ENCODE measurements at regions not wholly inside any gene's neighbourhood (a gene's known extent, or its start where the extent isn't known, plus 50 kb on each side); places are given as distances from the start of the nearest gene placed in this dataset.

- no peak for DNase-seq (ENCODE audit: low spot score)
Measured at GRCh38 chr5:165834891-165835290, 2329.5 kb downstream of the MAT2B start.

- no peak for DNase-seq (ENCODE audit: low spot score)
Measured at GRCh38 chr5:165836046-165836445, 2330.6 kb downstream of the MAT2B start.

DNA sequence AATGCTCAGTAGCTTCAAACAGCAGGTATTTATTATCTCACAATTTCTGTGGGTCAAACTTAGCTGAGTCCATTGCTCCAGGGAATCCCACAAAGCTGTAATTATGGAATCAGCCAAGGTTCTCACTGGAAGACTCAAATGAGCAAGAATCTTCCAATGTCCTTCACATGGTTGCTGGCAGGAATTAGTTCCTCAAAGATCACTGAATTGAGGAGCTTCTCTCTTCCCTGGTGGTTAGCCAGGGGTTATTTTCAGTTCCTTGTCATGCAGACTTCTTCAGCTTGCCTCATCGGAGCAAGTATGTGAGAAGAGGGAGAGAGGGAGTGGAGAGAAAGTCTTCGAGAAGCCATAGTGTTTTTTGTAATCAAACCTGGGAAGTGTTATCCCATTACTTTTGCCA, 2331.9 kb downstream of the MAT2B start:
- no peak for DNase-seq (ENCODE audit: low spot score)

- no peak for DNase-seq (ENCODE audit: low spot score)
Measured at GRCh38 chr5:165844571-165844970, 2339.2 kb downstream of the MAT2B start.

DNA sequence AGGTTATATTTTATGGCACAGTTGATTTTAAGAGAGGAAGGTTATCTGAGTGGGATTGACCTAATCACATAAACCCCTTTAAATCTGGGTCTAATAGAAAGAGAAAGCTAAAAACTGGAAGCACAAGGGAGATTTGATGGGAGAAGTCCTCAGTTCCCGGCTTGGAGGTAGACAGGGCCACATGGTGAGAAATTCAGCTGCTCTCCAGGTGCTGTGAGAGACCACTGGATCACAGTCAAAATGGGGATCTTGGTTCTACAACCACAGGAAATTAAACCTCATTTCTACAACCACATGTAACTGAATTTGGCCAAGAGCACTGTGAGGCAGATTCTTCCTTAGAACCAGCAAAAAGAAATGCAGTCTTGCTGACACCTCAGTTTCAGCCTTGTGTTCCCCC, 2352.7 kb downstream of the MAT2B start:
- no peak for DNase-seq (ENCODE audit: low spot score)

DNA sequence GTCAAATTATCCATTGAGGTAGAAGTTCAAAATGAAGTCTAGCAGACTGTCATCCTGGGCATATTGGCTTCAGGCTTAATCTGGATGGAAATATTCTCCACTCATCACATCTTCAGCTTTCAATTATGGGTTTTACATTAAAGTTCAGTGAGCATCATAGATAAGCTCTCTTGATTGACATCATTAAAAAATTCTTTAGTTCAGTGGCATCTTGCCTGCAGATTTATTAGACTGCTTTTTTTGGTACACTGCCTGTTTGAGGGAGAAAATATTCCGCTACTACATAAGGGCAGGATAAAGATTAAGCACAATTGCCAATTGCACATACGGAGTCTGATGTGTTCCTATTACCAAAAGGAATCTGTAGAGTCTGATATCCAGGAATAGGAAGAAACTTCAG, 2353.8 kb downstream of the MAT2B start:
- DNase-seq (ENCODE audit: low spot score) = no peak

GRCh38 chr5:165863239-165863638, 2357.8 kb downstream of the MAT2B start:
- DNase-seq (ENCODE audit: low spot score) = no peak

DNA sequence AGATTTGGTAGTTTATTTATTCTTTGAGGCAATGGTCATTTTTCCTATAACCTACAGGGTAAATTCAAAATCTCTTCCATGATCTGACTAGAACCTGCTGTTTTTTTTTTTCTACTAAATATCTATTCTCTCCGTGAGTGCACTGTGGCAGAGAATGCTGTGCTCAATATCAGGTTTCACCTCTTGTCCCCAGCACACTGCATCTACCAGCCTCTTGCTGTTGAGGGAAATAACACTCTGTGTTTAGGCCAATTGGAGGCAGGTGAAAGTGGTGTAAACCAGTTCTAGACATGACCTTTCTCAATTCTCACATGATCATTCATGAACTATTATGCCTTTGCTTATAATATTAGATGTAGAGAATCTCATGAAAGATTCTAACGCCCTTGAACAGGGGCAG, 2365.9 kb downstream of the MAT2B start:
- DNase-seq (ENCODE audit: low spot score) = no peak

GRCh38 chr5:165874851-165875250, 2369.4 kb downstream of the MAT2B start:
- DNase-seq (ENCODE audit: low spot score) = no peak

GRCh38 chr5:165876538-165876937, 2371.1 kb downstream of the MAT2B start:
- no peak for DNase-seq (ENCODE audit: low spot score)

- no peak for DNase-seq (ENCODE audit: low spot score)
Measured at GRCh38 chr5:165877475-165877874, 2372.1 kb downstream of the MAT2B start.

GRCh38 chr5:165881259-165881658, 2375.8 kb downstream of the MAT2B start:
- DNase-seq (ENCODE audit: low spot score) = no peak

DNA sequence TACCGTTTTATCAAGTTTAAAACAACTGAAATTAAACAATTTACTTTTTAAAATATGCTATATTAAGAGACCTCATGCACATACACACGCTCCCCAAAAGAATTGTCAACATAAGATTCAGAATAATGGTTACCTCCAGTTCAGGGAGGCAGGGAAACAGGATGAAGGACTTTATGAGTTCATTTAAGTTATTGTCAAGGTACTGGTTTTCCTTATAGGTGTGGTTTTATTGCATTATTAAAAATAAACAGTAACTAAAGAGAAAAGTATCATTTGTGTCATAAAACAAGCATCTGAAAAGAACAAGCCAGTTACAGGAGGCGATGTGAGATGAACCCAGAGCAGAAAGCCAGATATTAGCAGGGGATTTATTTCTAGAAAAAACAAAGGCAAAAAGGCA, 2376.7 kb downstream of the MAT2B start:
- no peak for DNase-seq (ENCODE audit: low spot score)

DNA sequence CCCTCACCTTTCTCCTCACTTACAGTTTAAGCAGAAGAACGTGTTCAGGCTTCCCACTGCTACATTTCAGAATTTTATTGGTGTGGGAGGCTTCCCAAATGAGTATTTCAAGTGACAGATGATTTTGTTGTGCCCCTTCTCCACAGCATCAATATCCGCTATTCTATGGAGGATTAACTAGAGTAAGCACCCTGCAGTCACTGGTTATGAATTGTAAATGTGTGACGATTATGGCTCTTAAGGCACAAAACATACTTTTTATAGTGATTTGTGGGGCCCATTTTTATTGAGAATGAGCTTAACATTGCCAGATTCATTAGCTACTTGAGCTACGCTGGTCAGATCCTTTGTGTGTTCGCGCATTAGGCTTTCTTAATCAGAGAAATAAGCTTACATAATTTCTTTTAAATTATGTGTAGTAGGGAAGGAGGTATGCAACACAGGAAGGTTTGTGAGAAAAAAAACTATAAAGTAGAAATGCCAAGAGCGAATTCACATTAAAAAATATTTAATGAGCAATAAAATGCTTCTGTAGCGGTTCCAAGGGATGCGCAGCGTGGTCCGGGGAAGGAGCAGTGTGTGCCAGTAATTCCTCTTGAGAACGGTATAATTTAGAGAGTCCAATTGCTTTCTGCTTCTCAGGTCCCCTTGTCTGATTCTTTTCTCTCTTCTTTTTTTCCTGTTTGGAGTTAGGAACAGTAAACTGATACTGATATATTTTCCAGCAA, 2380.4 kb downstream of the MAT2B start:
- DNase-seq (ENCODE audit: low spot score) = no peak

DNA sequence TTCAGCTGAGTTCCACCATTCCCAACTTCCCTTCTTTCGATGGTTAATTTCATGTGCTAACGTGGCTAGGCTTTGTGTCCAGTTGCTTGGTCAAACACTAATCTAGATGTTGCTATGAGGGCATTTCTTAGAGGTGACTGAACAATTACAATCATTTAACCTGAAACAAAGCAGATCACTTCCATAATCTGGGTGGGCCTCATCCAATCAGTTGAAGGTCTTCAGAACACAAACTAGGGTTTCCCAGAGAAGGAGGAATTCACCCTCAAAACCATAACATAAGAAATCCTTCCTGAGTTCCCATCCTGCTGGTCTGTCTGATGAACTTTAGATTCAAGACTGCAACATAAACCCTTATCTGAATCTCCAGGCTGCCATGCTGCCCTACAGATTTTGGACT, 2381.7 kb downstream of the MAT2B start:
- DNase-seq (ENCODE audit: low spot score) = no peak

DNA sequence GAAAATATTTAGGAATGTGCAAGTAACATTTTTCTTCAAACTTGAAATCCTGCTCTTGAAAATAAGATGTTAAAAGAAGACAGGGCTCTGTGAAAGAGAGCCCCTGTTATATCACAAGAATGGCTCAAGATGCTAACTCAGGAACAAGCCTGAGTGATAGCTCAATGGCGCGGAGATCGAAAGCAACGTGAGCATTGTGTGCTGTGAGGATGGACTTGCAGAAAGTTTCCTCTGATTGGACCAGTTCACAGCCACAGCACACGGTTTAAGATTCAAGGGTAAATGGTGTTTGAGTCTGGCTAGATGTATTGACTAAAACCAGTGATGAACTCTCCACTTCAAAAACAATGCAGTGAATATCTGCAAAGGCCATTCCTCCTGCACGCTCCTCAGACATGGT, 2387.0 kb downstream of the MAT2B start:
- DNase-seq (ENCODE audit: low spot score) = no peak

DNA sequence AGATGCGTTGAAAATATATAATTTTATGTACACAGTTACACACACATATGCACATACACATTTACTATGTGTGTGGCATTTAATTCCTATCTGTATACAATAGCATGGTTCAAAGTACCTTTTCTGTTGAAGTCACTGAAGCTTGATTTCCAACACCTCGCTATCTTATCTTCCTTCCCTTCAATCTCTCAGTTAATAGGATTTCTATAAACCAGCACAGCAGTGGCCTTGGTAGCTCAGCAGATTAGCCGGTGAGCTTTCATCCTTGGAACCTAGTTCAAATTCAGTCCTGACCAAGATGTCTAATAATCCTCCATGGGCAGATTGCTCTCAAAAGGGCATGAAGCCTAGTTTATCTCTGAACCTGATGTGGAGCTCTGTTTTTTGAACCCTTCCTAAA, 2389.5 kb downstream of the MAT2B start:
- no peak for DNase-seq (ENCODE audit: low spot score)

DNA sequence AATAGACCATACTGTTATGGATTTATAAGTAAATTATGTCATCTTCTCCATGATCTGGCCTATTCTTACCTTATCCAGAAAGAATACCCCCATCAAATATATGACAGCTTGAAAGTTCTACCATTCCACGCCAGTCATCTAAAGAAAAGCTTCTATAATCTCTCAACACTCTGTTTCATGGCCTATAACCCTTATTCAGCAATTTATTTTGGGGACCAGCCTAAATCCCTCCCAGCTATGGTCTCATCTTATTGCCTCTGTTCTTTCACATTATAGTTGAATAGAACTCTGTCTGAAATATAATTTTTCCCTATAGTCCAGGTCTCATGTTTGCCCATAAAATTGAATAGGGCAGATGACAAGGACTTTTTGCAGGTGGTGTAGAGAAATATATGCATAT, 2387.6 kb upstream of the WWC1 start:
- DNase-seq (ENCODE audit: low spot score) = no peak

- DNase-seq (ENCODE audit: low spot score) = no peak
Measured at GRCh38 chr5:165906871-165907270, 2384.6 kb upstream of the WWC1 start.

DNA sequence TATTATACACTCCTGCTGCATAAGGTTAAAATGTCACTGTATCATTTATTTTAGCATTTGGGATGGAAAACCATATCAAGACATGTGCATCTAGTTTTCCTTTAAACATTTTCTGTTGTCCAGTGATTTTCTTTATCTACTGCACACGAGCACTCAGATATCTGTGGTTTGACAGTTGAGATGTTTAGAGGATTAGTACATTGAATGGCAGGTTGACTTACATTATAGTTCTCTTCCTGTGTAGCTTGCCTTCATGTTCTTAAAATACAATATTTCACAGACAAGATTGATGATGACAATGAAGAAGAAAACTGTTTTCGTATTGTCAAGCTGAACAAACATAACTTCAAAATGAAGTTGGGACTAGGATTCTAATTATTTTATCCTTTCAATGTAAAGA, 2378.4 kb upstream of the WWC1 start:
- DNase-seq (ENCODE audit: low spot score) = no peak

DNA sequence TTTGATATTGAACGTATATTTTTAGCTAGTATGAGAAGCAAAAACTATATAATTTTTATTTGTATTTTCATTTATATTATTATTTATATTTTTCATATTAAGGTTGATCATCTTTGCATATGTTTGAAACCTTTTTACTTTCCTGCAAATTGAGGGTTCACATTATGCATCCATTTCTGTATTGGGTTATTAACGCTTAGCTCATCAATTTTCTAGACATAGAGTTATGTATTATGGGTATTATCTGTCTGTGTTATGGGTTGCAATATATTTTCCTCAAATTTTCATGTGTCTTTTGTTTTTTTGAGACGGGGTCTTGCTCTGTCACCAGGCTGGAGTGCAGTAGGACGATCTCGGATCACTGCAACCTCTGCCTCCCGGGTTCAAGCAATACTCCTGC, 2377.0 kb upstream of the WWC1 start:
- DNase-seq (ENCODE audit: low spot score) = no peak

DNA sequence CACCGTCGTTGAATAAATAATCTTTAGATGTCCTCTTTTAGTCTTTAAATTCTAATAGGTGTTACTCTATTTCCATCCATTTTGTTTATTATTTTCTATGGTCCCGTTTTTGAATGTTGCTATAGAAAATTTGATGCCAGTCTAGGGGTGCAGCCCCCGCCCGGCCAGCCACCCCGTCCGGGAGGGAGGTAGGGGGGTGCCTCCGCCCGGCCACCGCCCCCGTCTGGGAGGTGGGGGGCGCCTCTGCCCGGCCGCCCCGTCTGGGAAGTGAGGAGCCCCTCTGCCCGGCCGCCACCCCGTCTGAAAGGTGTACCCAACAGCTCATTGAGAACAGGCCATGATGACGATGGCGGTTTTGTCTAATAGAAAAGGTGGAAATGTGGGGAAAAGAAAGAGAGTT, 2372.2 kb upstream of the WWC1 start:
- no peak for DNase-seq (ENCODE audit: low spot score)

DNA sequence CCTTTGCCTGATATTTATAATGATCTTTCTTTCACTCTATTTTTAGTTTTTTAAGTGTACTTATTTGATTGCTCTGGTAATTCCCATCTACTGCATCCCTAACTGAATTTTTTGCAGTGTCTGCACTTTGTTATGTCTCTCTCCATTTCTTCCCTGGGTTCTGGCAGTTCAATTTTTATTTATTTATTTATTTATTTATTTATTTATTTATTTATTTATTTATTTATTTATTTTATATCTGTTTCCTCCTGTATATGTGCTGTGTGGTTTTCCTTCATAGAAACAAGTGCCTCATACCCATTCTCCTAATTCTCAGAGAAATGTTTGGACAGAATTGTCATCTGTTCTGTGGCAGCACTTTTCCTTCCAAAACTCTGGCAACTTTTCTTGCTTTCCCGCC, 2370.8 kb upstream of the WWC1 start:
- DNase-seq (ENCODE audit: low spot score) = no peak

DNA sequence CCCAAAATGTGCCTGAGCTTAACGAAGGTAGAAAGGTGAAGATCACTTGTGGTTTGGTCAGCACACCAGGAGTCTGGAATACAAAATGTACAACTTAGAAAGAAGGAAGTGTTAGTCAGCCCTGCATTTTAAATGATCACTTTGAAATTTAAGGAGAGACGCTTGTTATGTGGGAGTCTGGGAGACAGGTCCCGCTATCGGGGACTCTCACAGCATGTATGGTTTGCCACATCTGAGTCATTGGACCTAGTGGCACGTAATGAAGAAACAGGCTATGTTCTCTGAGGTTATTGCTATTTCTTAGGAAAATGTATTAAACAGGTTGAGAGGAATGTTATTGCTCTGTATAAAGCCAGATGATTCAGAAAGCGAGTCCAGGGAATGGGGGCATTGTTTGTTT, 2362.5 kb upstream of the WWC1 start:
- DNase-seq (ENCODE audit: low spot score) = no peak

DNA sequence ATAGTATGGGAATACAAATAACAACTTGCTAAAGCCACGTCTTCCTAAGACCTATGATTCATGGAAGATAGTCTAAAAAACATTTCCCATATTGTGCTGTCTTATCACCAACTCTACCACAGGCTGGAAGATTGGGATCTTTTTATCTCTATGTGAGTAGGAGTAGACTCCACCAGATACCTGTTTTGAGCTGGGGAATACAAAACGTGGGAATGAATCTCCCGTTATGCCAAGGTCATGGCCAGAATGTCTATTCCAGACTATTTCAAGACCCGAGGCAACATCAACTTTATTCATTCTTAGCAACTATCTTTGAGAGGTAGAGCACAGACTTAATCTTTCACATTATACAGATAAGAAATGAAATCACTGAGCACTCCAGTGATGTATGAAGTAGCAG, 2350.9 kb upstream of the WWC1 start:
- DNase-seq (ENCODE audit: low spot score) = no peak
